ENCODE measurements at regions not wholly inside any gene's neighbourhood (a gene's known extent, or its start where the extent isn't known, plus 50 kb on each side); places are given as distances from the start of the nearest gene placed in this dataset.

- no peak for TF ChIP-seq CTCF (IDR thresholded peaks at IDR 0.05)
- no peak for TF ChIP-seq POLR2A (IDR thresholded peaks at IDR 0.05)
Measured at GRCh38 chr2:175525975-175526374, 344.5 kb upstream of the ATP5MC3 start.

All from testis (tissue), 2 donors.